ENCODE measurements at regions not wholly inside any gene's neighbourhood (a gene's known extent, or its start where the extent isn't known, plus 50 kb on each side); places are given as distances from the start of the nearest gene placed in this dataset.
"Not testable (repeated sequence)": the region's sequence is repeated elsewhere in the genome, so short reads cannot be mapped to it uniquely, and the experiment has no call there.

- DNase-seq = no peak
These were observed 348.7 kb upstream of the LMCD1 start for GRCh38 chr3:8152821-8153418.

GRCh38 chr3:8153800-8154199 is 347.8 kb upstream of the LMCD1 start:
- no peak for DNase-seq

- no peak for DNase-seq
These were observed 347.0 kb upstream of the LMCD1 start for GRCh38 chr3:8154617-8155016.

DNA sequence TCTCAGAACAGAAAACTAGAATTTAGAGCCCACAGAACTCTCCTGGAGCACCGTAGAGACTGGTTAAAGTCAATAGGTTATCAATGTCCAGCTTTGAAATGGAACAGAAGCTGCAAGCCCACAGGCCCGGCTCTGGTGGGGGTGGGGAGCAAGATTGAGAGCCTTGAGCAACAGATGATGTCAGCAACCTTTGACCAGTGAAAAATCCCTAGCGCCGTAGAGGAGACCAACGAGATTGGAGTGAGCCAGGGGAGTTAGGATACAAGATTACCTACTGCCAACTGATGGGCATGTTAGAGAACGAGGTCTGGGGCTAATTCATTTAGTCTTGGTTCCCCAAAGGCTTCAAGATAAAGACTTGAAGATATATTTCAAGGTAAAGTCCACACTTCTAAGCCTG is 345.5 kb upstream of the LMCD1 start:
- DNase-seq = no peak

DNA sequence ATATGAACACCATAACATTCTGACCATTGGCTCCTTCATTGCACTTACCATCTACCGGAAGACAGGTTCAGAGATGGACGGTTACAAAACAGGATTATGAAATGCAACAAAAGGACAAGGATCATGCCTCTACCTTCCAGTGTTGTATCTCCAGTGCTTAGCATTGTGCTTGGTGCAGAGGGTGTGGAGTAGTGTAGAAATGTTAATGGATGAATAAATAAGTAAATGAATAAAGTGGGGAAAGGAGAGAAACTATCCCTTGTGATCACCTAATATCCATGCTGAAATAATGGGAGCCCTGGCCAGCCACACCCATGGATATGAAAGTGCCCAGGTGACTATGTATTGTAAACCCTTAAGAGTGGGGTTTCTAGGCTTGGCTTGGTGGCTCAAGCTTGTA is 344.8 kb upstream of the LMCD1 start:
- DNase-seq = no peak

DNA sequence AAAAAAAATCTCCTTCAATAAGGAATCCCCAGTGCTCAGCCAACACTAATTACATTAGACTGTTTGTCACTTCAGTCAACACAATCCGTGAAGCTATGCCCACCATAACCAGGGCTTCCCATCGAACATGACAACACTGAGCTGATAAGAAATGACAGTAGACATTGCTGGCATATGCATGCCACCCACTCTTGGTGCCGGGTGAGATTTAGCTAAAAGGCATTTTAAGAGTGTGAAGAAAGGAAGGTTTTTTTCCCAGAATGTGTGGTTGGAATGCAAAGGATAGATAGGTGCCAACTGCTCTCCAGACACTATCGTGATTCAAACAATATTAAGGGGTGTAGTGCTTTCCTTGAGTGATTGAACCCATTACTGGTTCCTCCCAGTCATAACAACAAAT is 344.0 kb upstream of the LMCD1 start:
- no peak for DNase-seq

DNA sequence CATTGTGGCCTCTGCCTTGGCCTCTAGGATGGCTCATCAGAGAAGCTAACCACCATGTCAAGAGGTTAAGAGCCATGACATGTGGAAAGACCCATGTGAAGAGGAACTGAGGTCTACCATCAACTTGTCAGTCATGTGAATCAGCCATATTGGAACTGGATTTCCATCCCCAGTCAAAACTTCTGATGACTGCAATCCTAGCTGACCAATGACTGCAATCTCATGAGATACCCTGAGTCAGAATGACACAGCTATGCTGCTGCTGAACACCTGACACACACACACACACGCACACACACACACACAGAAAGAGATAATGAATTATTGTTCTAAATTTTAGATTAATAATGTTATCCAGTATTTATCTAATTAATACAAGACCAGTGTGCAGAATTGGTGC is 337.5 kb upstream of the LMCD1 start:
- DNase-seq = no peak

DNA sequence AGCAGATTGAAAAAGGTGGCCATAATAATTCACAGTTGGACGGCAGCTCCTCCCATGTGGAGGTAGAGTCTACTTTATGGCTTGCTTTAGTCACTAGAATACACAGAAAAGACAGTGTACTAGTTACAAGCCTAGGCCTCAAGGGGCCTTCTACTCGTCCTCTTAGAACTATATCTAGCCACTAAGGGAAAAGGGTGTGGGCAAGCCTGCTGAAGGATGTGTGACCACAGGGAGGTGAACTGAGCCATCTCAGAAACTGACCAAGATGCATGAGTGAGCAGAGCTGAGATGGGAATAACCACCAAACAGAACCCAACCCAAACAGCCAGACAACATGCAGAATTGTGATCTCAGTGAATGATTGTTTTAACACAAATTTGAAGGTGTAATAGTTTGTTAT is 335.6 kb upstream of the LMCD1 start:
- no peak for DNase-seq

GRCh38 chr3:8170971-8171508 is 330.6 kb upstream of the LMCD1 start:
- no peak for DNase-seq

GRCh38 chr3:8173892-8174291 is 327.7 kb upstream of the LMCD1 start:
- no peak for DNase-seq

DNA sequence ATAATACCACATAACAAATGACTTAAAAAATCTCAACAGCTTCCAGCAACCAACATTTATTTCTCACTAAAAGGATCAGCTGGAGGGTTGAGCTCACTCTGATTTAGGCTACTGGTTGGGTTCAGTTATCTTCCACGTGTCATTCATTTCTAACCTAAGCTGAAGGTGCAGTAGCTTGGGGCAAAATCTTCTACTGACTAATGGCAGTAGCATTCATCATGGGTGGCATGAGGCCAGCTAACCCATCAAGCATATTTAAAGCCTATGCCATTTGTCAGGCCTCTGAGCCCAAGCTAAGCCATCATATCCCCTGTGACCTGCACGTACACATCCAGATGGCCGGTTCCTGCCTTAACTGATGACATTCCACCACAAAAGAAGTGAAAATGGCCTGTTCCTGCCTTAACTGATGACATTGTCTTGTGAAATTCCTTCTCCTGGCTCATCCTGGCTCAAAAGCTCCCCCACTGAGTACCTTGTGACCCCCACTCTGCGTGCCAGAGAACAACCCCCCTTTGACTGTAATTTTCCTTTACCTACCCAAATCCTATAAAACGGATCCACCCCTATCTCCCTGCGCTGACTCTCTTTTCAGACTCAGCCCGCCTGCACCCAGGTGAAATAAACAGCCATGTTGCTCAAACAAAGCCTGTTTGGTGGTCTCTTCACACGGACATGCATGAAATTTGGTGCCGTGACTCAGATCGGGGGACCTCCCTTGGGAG is 324.7 kb upstream of the LMCD1 start:
- DNase-seq = not testable (repeated sequence)

GRCh38 chr3:8178516-8178915 is 323.1 kb upstream of the LMCD1 start:
- DNase-seq = not testable (repeated sequence)

DNA sequence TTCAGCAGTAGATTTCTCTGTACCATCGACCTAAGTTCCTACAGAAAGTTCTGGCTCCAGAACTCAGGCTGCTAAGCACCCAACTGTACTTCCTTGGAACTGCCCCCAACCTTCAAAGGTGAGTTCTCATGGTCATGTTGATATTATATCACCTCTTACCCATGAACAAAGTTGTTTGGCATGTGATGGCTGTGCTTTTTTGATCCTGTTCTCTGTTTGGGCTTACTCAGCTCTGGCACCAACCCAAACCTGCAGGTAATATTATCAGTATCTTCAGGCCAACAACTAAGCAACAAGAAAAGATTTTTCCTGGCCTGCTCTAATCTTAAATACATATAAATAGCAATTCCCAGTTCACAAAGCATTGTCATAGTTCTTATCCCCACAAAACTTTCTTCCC is 318.7 kb upstream of the LMCD1 start:
- DNase-seq = no peak

- no peak for DNase-seq
These were observed 318.0 kb upstream of the LMCD1 start for GRCh38 chr3:8183627-8184026.

GRCh38 chr3:8186213-8186612 is 315.4 kb upstream of the LMCD1 start:
- DNase-seq = no peak

DNA sequence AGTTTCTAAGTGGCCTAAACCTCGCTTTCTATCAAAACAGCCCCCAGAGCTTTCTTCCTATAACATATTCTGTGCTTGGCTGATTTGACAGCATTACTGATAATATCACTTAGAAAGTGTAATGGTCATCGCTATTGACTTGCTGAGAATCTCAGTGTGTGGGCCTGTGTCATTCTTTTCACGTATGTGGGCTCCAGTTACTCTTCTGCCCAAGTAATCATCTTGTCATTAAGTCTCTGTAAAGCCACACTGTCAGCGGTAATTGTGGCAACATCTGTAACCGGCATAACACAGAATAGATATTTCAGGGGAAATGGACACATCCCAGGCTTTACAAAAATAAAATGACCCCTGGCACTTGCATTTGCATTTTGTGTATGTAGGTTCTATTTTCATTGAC is 313.6 kb upstream of the LMCD1 start:
- DNase-seq = no peak

DNA sequence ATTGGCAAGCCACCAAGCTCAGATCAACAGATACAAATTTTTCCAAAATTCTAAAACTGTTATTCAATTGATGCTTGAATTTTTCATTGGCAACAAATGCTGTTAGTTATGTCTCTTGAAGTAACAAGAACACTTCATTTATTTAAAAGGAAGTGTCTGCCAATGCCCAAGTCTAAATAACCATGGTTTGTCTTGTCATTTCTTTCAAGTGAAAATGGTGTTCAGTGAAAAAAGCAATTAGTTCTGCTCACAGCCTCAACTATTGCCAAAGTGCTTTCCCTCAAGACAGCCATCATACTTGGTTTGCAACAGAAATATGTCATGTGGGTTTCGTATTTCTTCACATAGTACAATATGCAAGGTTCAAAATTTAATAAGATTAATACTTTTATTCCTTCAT is 312.6 kb upstream of the LMCD1 start:
- no peak for DNase-seq

DNA sequence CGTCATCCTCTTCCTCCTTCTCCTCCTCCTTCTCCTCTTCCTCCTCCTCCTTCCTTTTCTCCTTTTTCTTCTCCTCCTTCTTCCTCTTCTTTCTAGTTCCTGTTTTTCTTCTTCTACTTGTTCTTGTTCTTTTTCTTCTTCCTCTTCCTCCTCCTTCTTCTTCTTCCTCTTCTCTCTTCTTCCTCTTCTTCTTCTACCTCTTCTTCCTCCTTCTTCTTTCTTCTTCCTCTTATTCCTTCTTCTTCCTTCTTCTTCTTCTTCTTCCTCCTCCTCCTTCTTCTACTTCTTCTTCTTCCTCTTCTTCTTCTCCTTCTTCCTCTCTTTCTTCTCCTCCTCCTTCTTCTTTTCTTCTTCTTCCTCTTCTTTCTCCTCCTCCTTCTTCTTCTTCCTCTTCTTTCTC is 310.2 kb upstream of the LMCD1 start:
- no peak for DNase-seq

DNA sequence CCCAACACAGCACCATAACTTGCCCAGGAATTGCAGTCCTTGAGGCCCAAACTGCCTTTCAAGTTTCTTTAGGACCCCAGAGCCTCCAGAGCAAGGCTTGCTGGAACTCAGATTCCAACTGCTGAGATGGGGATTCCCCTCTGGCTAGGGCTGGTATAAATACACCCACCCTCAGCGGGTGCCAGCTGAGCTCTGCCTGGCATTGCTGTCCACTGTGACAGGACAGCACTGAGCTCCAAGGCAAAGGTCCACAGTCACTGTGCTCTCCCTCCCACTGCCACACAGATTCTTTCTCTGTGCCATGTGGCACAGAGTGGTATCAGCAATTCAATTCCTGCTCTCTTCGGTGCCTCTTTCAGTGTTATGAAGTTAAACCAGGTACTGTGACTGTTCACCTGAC is 304.2 kb upstream of the LMCD1 start:
- no peak for DNase-seq

- DNase-seq = no peak
These were observed 303.0 kb upstream of the LMCD1 start for GRCh38 chr3:8198605-8199004.

DNA sequence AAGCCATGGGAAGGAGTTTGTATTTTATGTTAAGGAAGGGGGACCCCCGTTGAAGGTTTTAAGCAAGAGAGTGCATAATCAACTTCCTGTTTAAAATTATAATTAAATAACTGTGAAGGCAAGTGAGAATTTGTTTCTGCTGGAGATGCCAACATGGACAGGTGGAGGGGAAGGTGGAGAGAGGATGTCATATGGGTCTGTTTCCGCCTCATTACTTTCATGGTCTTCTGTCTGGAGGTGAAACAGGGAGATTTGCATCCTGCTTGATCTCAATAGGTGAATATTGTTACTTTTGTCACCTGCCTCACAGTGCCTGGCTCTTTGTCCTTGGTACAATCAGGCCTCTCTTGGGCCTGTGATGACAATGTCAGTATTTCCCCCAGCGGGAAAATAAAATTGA is 300.6 kb upstream of the LMCD1 start:
- DNase-seq = no peak

GRCh38 chr3:8201886-8202285 is 299.7 kb upstream of the LMCD1 start:
- DNase-seq = no peak

GRCh38 chr3:8204331-8204730 is 297.3 kb upstream of the LMCD1 start:
- DNase-seq = no peak

DNA sequence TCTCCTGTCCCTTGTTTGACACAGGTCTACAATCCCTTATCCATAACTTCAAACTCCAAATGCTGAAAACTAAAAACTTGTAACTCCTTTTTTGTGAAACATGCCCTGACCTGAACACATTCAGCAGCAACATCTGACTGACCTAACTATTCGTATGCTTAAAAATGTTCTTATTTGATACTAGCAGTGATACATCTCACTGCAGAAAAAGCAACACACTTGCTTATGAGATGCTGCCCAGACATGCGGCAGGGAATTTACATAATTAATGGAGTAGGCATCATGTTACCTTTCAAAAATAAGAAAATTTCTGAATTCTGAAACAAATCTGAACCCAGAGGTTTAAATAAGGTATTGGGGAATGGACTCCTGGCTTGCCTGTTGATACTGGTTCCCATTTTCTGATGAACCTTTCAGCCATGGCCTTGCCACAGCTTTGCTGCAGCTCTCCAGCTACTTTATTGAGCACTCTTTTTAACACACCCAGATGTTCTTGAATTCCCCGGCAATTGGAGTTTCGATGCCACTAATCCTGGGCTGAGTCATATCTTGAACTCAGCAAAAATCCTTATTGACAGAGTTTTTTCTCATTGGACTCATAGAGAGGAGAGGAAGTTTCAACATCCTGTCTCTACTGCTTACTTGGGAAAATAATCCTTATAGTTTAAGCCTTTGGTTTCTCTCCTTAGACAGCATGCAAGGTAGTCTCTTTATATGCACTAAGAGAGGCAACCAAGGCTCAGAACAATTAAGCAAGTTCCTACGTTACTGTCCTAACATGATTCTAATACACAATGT is 296.6 kb upstream of the LMCD1 start:
- no peak for DNase-seq

Data from activated CD4-positive, alpha-beta T cell treated with anti-CD3 and anti-CD28 coated beads, Interleukin-2, Interleukin-6, amounts not matched to agents 100 ng/mL and 50 ng/mL, durations not matched to agents 16 hours and 8 hours (primary cell).